Keratinocyte (primary cell): ENCODE measurements at regions not wholly inside any gene's neighbourhood (a gene's known extent, or its start where the extent isn't known, plus 50 kb on each side); places are given as distances from the start of the nearest gene placed in this dataset.
"Not testable (repeated sequence)": the region's sequence is repeated elsewhere in the genome, so short reads cannot be mapped to it uniquely, and the experiment has no call there.

Source experiments
- DNase-seq: peaks from one replicate; pipeline ENCODE4 v3.0.0-alpha.2; 2011; ENCODE audit warnings: low read depth, missing footprints, low spot score
- FAIRE-seq: peaks from 2 replicates; lab custom pipeline; 2011; peaks lifted over from hg19 to GRCh38; lab: Jason Lieb, UNC
- H2AFZ ChIP-seq: 2 replicates; pipeline ENCODE4 v1.6.0; 2012; ENCODE audit warnings: low read length, control low read depth, inconsistent platforms; ENCODE audit not compliant: control insufficient read depth
- H3K27ac ChIP-seq: 2 replicates; pipeline ENCODE4 v1.5.1; 2011; ENCODE audit warnings: low read length; ENCODE audit not compliant: control insufficient read depth, insufficient read depth
- H3K27me3 ChIP-seq: 3 replicates; pipeline ENCODE4 v1.6.0; 2011; ENCODE audit warnings: low read length; ENCODE audit not compliant: control insufficient read depth, insufficient read depth; ENCODE audit errors: extremely low read depth
- H3K36me3 ChIP-seq, 2 experiments: 2 replicates in 1 of 2; 3 replicates in 1 of 2; pipeline ENCODE4 v1.5.1; 2011; ENCODE audit warnings: low read length in 2 of 2, mild to moderate bottlenecking in 1 of 2; ENCODE audit not compliant: control insufficient read depth in 2 of 2, insufficient read depth in 2 of 2; ENCODE audit errors: extremely low read depth in 1 of 2
- H3K4me1 ChIP-seq: 3 replicates; pipeline ENCODE4 v1.5.1; 2011; ENCODE audit warnings: low read length; ENCODE audit not compliant: control insufficient read depth, insufficient read depth; ENCODE audit errors: extremely low read depth
- H3K4me2 ChIP-seq: 3 replicates; pipeline ENCODE4 v1.6.0; 2011; ENCODE audit warnings: low read depth, low read length; ENCODE audit not compliant: control insufficient read depth, insufficient read depth; ENCODE audit errors: extremely low read depth
- H3K4me3 ChIP-seq, 3 experiments: fragments of 200-600 bp in 1 of 3; sonication (generic) in 1 of 3; 2 replicates in 2 of 3; 3 replicates in 1 of 3; pipeline ENCODE4 v1.5.1; 2011 to 2016; ENCODE audit warnings: low read length in 3 of 3, mild to moderate bottlenecking in 3 of 3, control low read depth in 2 of 3, inconsistent platforms in 1 of 3, low read depth in 1 of 3, mixed read lengths in 1 of 3, mixed run types in 1 of 3, moderate library complexity in 1 of 3; ENCODE audit not compliant: control insufficient read depth in 2 of 3, insufficient read depth in 2 of 3; ENCODE audit errors: extremely low read depth in 1 of 3
- H3K79me2 ChIP-seq: 2 replicates; pipeline ENCODE4 v1.6.0; 2012; ENCODE audit warnings: low read length; ENCODE audit not compliant: control insufficient read depth, insufficient read depth
- H3K9ac ChIP-seq: 3 replicates; pipeline ENCODE4 v1.6.0; 2011; ENCODE audit warnings: low read length; ENCODE audit not compliant: control insufficient read depth, insufficient read depth; ENCODE audit errors: extremely low read depth
- H3K9me1 ChIP-seq: 3 replicates; pipeline ENCODE4 v1.6.0; 2011; ENCODE audit warnings: low read length; ENCODE audit not compliant: control insufficient read depth, insufficient read depth; ENCODE audit errors: extremely low read depth
- H3K9me3 ChIP-seq: 2 replicates; pipeline ENCODE4 v1.5.1; 2012; ENCODE audit warnings: low read depth, low read length; ENCODE audit not compliant: control insufficient read depth
- H4K20me1 ChIP-seq: 3 replicates; pipeline ENCODE4 v1.6.0; 2011; ENCODE audit warnings: low read length; ENCODE audit not compliant: control insufficient read depth, insufficient read depth; ENCODE audit errors: extremely low read depth
- CTCF ChIP-seq, 3 experiments: IDR thresholded peaks in 1 of 3; conservative IDR thresholded peaks in 1 of 3; optimal IDR thresholded peaks in 1 of 3; 2 replicates in 2 of 3; 3 replicates in 1 of 3; pipeline versions ENCODE3 to v1.5.1; 2011; ENCODE audit warnings: low read length in 3 of 3, mild to moderate bottlenecking in 3 of 3, moderate library complexity in 2 of 3, control low read depth in 1 of 3, inconsistent platforms in 1 of 3; ENCODE audit not compliant: insufficient read depth in 2 of 3; ENCODE audit errors: extremely low read depth in 1 of 3
- EZH2 ChIP-seq: IDR thresholded peaks from one replicate; pipeline ENCODE4 v1.6.1; 2012; ENCODE audit warnings: inconsistent platforms, mild to moderate bottlenecking, low read length, moderate library complexity
- dilution Hi-C: fragments of 300-500 bp; cut with MboI; formaldehyde crosslinking; loops from one replicate; pipeline ENCODE4 v1.7.0; 2020; ENCODE audit warnings: low sequenced_read_pairs; ENCODE audit not compliant: extremely low pct_ligation_motif_present

GRCh38 chr5:125486634-125487033 is 740.2 kb upstream of the ZNF608 start:
- H3K4me2 ChIP-seq = peak overlapping the region; percentile 58
- H3K4me1 ChIP-seq = peaks cover 36% of the 10 kb centered on the region
- no peaks in the 10 kb centered on the region for H3K27me3 ChIP-seq
- H3K79me2 ChIP-seq = no peaks in the 10 kb centered on the region
- H2AFZ ChIP-seq = no peak overlapping the region
- DNase-seq (peak; percentile 44), FAIRE-seq (peak; percentile 91)
- TF ChIP-seq CTCF (optimal IDR thresholded peaks at IDR 0.05 in 1 of 3, IDR thresholded peaks at IDR 0.05 in 1 of 3, conservative IDR thresholded peaks at IDR 0.05 in 1 of 3; ENCODE audit: extremely low read depth in 1 of 3, insufficient read depth in 2 of 3, low read length in 3 of 3) = no peak
- H3K9ac ChIP-seq = peak overlapping the region; percentile 18
- H4K20me1 ChIP-seq = no peaks in the 10 kb centered on the region
- H3K36me3 ChIP-seq = no peaks in the 10 kb centered on the region
- H3K9me3 ChIP-seq = no peaks in the 10 kb centered on the region
- H3K4me3 ChIP-seq = no peak overlapping the region
- H3K27ac ChIP-seq = peak overlapping the region; percentile 93
- dilution Hi-C loops = no loop called here
- H3K9me1 ChIP-seq = no peaks in the 10 kb centered on the region

GRCh38 chr5:125487231-125487630 is 740.8 kb upstream of the ZNF608 start:
- Histone ChIP-seq H3K79me2 (no peaks in the 10 kb centered on the region), H3K27ac (peak overlapping the region; percentile 25), H3K27me3 (no peaks in the 10 kb centered on the region), H3K9me3 (no peaks in the 10 kb centered on the region), H2AFZ (peak overlapping the region; percentile 88), H3K4me1 (peaks cover 40% of the 10 kb centered on the region), H3K9me1 (no peaks in the 10 kb centered on the region), H4K20me1 (no peaks in the 10 kb centered on the region), H3K36me3 (no peaks in the 10 kb centered on the region), H3K9ac (no peak overlapping the region), H3K4me3 (no peak overlapping the region), H3K4me2 (peak overlapping the region; percentile 6)
- dilution Hi-C loops = no loop called here
- TF ChIP-seq CTCF (optimal IDR thresholded peaks at IDR 0.05 in 1 of 3, IDR thresholded peaks at IDR 0.05 in 1 of 3, conservative IDR thresholded peaks at IDR 0.05 in 1 of 3; ENCODE audit: extremely low read depth in 1 of 3, insufficient read depth in 2 of 3, low read length in 3 of 3) = no peak
- no peak for TF ChIP-seq EZH2
- peak; percentile 66 for FAIRE-seq
- no peak for DNase-seq

DNA sequence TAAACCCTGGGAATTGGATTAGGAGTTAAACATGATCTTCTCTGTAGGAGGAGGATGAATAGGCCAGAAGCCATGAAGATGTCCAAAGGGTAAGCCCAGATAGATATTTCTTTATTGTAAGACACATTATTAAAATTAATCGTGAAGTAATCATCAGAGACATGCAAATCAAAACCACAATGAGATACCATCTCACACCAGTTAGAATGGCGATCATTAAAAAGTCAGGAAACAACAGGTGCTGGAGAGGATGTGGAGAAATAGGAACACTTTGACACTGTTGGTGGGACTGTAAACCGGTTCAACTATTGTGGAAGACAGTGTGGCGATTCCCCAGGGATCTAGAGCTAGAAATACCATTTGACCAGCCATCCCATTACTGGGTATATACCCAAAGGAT is 741.2 kb upstream of the ZNF608 start:
- H3K27me3 ChIP-seq, DNase-seq, H4K20me1 ChIP-seq, H3K79me2 ChIP-seq, dilution Hi-C loops, H3K9me1 ChIP-seq, H3K4me2 ChIP-seq, H3K9me3 ChIP-seq, H3K36me3 ChIP-seq, H3K9ac ChIP-seq, H3K4me3 ChIP-seq, FAIRE-seq, H3K27ac ChIP-seq: not testable (repeated sequence)
- Histone ChIP-seq H2AFZ (peak overlapping the region; percentile 88), H3K4me1 (peaks cover 42% of the 10 kb centered on the region)
